ENCODE measurements at regions not wholly inside any gene's neighbourhood (a gene's known extent, or its start where the extent isn't known, plus 50 kb on each side); places are given as distances from the start of the nearest gene placed in this dataset.
A peak's percentile ranks its signal among the peaks of the same experiment; 100 is the strongest.

GRCh38 chr7:131717181-131717580 is 160.8 kb upstream of the PODXL start:
- ATAC-seq (no peak), DNase-seq (no peak)
- Histone ChIP-seq H3K27ac (no peak overlapping the region), H3K4me1 (no peaks in the 10 kb centered on the region), H3K4me3 (no peak overlapping the region), H3K9me3 (no peaks in the 10 kb centered on the region), H3K27me3 (no peaks in the 10 kb centered on the region), H3K36me3 (no peaks in the 10 kb centered on the region)
- intact Hi-C loops (cut with DNase I), result no loop called here
- TF ChIP-seq CTCF (IDR thresholded peaks at IDR 0.05), result no peak
- TF ChIP-seq POLR2A (IDR thresholded peaks at IDR 0.05), result no peak
- WGBS (ENCODE audit: insufficient coverage, low coverage, low lambda C conversion rate, missing lambda C conversion rate), result 71% methylated on average over 3 of the region's 3 CpGs

- Histone ChIP-seq H3K27ac (no peak overlapping the region), H3K9me3 (no peaks in the 10 kb centered on the region), H3K4me3 (no peak overlapping the region), H3K27me3 (no peaks in the 10 kb centered on the region), H3K36me3 (no peaks in the 10 kb centered on the region), H3K4me1 (no peaks in the 10 kb centered on the region)
- TF ChIP-seq POLR2A (IDR thresholded peaks at IDR 0.05) (no peak), CTCF (IDR thresholded peaks at IDR 0.05) (no peak)
- 45% methylated on average over 1 of the region's 1 CpG for WGBS (ENCODE audit: insufficient coverage, low coverage, low lambda C conversion rate, missing lambda C conversion rate)
- ATAC-seq (no peak), DNase-seq (no peak)
- intact Hi-C loops (cut with DNase I), result no loop called here
These were observed 142.9 kb upstream of the PODXL start for GRCh38 chr7:131699323-131699722.

GRCh38 chr7:131692131-131692960 is 135.9 kb upstream of the PODXL start:
- peak; percentile 34 to 62 (median 56) for ATAC-seq
- Histone ChIP-seq H3K27ac (no peak overlapping the region), H3K9me3 (no peaks in the 10 kb centered on the region), H3K36me3 (no peaks in the 10 kb centered on the region), H3K27me3 (peaks cover 0 to 4% of the 10 kb centered on the region in 2 donors), H3K4me3 (no peak overlapping the region), H3K4me1 (no peaks in the 10 kb centered on the region)
- 20% methylated on average over 18 of the region's 30 CpGs for WGBS (ENCODE audit: insufficient coverage, low coverage, low lambda C conversion rate, missing lambda C conversion rate)
- no peak for TF ChIP-seq POLR2A (IDR thresholded peaks at IDR 0.05)
- peak; percentile 40 to 69 (median 61) for TF ChIP-seq CTCF (IDR thresholded peaks at IDR 0.05)
- intact Hi-C loops (cut with DNase I), result no loop called here
- DNase-seq, result peak in 1 of 3 donors; percentile 27

- Histone ChIP-seq H3K4me3 (no peak overlapping the region), H3K27ac (no peak overlapping the region), H3K4me1 (no peaks in the 10 kb centered on the region), H3K36me3 (no peaks in the 10 kb centered on the region), H3K9me3 (no peaks in the 10 kb centered on the region), H3K27me3 (peaks cover 0 to 4% of the 10 kb centered on the region in 2 donors)
- TF ChIP-seq POLR2A (IDR thresholded peaks at IDR 0.05) (no peak), CTCF (IDR thresholded peaks at IDR 0.05) (no peak)
- 20% methylated on average over 2 of the region's 12 CpGs for WGBS (ENCODE audit: insufficient coverage, low coverage, low lambda C conversion rate, missing lambda C conversion rate)
- intact Hi-C loops (cut with DNase I), result no loop called here
- no peak for DNase-seq
- no peak for ATAC-seq
These were observed 135.2 kb upstream of the PODXL start for GRCh38 chr7:131691454-131692130.

Measured in right lobe of liver (tissue), 6 donors.